ENCODE measurements at regions not wholly inside any gene's neighbourhood (a gene's known extent, or its start where the extent isn't known, plus 50 kb on each side); places are given as distances from the start of the nearest gene placed in this dataset.

DNA sequence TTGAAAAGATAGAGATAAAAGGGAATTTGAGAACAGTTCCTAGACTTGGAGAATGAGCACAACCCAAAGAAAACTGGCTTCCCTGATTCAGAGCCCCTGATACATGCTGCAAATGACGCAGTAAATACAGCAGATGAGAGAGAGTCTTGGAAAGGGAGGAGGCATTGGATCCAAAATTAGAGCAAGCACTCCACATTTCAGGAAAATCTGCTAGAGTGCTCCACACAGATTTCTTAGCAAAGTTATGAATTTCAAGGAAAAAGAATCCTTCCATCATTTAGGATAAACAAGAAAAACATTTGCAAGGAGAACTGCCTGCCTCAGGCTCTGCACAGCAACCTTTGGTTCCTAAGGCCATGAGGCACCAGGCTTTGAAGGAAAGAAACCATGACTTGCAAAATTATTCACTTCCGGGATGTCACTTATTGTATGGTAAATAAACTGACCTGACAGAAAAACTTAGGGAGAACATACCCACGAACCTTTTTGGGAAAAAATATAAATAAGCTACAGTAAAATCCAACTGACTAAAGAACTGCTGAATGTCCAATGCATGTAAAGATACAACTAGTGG is 89.8 kb upstream of the RTL6 start:
- TF ChIP-seq, protein P1, sequence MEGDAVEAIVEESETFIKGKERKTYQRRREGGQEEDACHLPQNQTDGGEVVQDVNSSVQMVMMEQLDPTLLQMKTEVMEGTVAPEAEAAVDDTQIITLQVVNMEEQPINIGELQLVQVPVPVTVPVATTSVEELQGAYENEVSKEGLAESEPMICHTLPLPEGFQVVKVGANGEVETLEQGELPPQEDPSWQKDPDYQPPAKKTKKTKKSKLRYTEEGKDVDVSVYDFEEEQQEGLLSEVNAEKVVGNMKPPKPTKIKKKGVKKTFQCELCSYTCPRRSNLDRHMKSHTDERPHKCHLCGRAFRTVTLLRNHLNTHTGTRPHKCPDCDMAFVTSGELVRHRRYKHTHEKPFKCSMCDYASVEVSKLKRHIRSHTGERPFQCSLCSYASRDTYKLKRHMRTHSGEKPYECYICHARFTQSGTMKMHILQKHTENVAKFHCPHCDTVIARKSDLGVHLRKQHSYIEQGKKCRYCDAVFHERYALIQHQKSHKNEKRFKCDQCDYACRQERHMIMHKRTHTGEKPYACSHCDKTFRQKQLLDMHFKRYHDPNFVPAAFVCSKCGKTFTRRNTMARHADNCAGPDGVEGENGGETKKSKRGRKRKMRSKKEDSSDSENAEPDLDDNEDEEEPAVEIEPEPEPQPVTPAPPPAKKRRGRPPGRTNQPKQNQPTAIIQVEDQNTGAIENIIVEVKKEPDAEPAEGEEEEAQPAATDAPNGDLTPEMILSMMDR (IDR thresholded peaks at IDR 0.05; ENCODE audit: low read depth, low read length): no peak
- DNase-seq (ENCODE audit: low read depth in 2 of 2): no peak
- H3K4me3 ChIP-seq (replicated peaks in 1 of 2; ENCODE audit: low read depth in 2 of 2, low read length in 2 of 2): no peak overlapping the region

DNA sequence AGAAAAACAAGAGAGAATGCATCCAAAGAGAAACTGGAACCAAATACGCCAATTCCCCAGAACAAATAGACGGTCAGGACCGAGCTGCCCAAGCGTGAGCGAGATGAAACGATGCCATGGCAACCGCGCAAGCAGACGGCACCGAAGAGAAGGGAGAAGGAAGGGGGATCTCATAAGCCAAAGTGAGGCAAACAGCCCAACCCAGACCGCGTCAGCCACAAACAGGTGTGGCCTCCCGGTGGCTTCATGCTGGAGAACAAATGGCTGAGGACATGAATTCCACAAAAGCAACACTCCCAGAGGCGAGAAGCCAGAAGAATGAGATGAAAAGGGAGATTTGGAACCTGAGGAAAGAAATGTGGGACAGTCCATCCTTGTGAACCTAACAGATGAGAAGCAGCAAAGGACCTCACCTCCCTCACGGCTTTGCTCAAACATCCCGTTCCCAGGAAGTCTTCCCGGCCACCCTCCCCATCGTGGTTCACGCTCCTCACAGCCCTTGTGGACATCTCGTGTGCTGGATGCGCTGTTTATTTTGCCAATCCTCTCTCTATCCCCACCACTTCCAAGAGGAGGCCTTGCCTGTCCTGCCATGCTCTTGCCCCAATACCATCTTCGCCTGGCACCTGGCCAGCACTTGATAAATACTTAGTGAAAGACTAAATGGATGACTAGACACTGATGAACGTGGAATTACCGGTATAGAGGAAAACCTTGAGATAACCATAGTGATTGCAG is 89.1 kb upstream of the RTL6 start:
- peak in 1 of 2 donors; percentile 27 for DNase-seq (ENCODE audit: low read depth in 2 of 2)
- no peak overlapping the region for H3K4me3 ChIP-seq (replicated peaks in 1 of 2; ENCODE audit: low read depth in 2 of 2, low read length in 2 of 2)
- TF ChIP-seq, protein P1 (IDR thresholded peaks at IDR 0.05; ENCODE audit: low read depth, low read length): no peak

DNA sequence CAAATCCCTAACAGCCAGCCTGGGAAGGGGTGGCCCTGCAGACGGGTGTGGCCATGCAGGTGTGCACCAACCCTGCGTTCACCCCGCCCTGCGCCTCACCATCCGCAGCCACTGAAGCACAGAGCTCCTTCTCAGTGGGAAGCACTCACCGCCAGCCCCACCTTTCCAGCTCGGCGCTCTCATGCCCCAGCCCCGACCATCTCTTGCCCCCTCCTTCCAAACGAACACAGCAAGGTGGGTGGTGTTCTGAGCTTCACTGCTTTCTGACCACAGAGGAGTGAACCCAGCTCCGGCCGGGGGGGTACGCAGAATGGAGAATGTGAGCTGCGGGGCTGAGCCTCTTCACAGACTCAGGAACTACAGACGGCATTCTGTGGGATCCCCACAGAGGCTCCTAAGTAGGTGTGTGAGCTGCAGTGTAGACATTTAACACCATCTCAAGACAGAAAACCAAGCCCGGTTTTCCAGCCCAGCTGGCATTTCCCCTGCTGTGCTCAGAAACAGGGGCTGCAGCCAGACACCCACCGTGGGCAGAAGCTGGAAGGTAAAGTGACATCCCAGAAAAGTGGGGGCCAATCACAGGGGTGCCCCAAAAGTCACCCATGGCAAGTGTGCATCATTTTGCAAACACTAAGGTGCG is 88.4 kb upstream of the RTL6 start:
- TF ChIP-seq, protein P1 (IDR thresholded peaks at IDR 0.05; ENCODE audit: low read depth, low read length): no peak
- DNase-seq (ENCODE audit: low read depth in 2 of 2): no peak
- H3K4me3 ChIP-seq (replicated peaks in 1 of 2; ENCODE audit: low read depth in 2 of 2, low read length in 2 of 2): no peak overlapping the region

- TF ChIP-seq, protein P1 (IDR thresholded peaks at IDR 0.05; ENCODE audit: low read depth, low read length): no peak
- no peak for DNase-seq (ENCODE audit: low read depth in 2 of 2)
- no peak overlapping the region for H3K4me3 ChIP-seq (replicated peaks in 1 of 2; ENCODE audit: low read depth in 2 of 2, low read length in 2 of 2)
Measured at GRCh38 chr22:44585559-44586350, 87.7 kb upstream of the RTL6 start.

DNA sequence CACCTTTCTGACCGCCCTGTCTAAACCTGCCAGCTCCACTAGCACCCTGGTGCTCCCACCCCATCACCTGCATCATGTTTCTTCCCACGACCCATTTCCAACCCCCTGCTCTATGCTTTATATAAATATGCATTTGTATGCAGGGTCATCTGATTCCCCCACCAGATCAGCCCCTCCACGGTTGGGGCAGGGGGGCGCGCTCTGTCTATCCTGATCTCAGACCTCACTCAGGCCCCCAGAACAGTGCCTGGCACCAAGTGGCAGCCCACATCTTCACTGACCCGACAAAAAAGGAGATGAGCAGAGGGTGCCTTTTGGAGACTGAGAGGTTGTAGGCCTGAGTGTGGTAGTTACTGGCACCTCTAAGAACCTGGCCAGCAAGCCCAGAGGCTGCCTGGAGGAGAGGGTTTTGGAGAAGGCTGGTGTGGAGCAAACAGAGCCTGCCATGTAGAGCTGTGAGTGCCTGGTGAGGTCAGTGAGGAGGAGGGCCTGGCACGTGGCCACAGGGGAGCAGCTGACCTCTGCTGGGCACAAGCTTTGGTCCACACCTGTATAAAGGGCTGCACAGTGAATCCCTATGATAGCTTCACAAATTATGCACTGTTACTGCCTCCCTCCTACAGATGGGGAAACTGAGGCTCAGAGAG is 86.3 kb upstream of the RTL6 start:
- DNase-seq (ENCODE audit: low read depth in 2 of 2): no peak
- H3K4me3 ChIP-seq (replicated peaks in 1 of 2; ENCODE audit: low read depth in 2 of 2, low read length in 2 of 2): no peak overlapping the region
- TF ChIP-seq, protein P1 (IDR thresholded peaks at IDR 0.05; ENCODE audit: low read depth, low read length): no peak

DNA sequence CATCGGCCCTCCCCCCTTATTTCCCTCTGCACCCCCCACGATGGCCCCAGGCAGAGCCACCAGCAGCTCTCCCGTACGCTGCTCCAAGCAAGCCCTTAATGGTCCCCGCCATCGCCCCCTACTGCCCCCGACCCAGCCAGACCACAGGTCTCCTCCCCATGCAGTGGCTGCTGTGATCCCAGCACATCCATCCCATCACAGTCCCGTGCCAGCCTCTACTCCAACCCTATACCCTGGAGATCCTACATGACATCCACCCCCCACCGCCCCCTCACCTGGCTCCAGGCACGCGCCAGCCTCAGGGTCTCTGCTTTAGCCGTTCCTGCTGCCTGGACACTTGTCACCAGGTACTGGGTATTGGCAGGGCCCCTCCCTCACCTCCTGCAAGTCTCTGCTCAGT is 85.8 kb upstream of the RTL6 start:
- no peak for DNase-seq (ENCODE audit: low read depth in 2 of 2)
- TF ChIP-seq, protein P1 (IDR thresholded peaks at IDR 0.05; ENCODE audit: low read depth, low read length): no peak
- H3K4me3 ChIP-seq (replicated peaks in 1 of 2; ENCODE audit: low read depth in 2 of 2, low read length in 2 of 2): no peak overlapping the region
